SK-N-SH (cell line): ENCODE measurements at regions not wholly inside any gene's neighbourhood (a gene's known extent, or its start where the extent isn't known, plus 50 kb on each side); places are given as distances from the start of the nearest gene placed in this dataset.

Experiments used
- CTCF ChIP-seq: fragments of 200-600 bp; sonication (generic); IDR thresholded peaks from 2 replicates; pipeline ENCODE4 v1.6.1; 2017; ENCODE audit warnings: antibody characterized with exemption, mild to moderate bottlenecking, moderate library complexity
- PBX3 ChIP-seq: IDR thresholded peaks from 2 replicates; pipeline ENCODE4; 2012
- POLR2AphosphoS5 ChIP-seq: IDR thresholded peaks from 2 replicates; pipeline ENCODE4 v1.6.1; 2012; ENCODE audit warnings: low read depth, low read length
- RAD21 ChIP-seq: IDR thresholded peaks from 2 replicates; pipeline ENCODE4 v1.6.1; 2012; ENCODE audit warnings: mild to moderate bottlenecking, low read length
- REST ChIP-seq: IDR thresholded peaks from 2 replicates; pipeline ENCODE4 v1.6.1; 2012; ENCODE audit warnings: mild to moderate bottlenecking, low read depth, low read length, moderate library complexity
- SMC3 ChIP-seq: IDR thresholded peaks from 2 replicates; pipeline ENCODE4 v1.6.1; 2012; ENCODE audit warnings: low read depth, low read length, improper control_type of control experiment
- TCF12 ChIP-seq: IDR thresholded peaks from 2 replicates; pipeline ENCODE4 v1.4.0; 2012

GRCh38 chr4:126446917-126447316 is 1132.2 kb downstream of the FAT4 start:
- TF ChIP-seq POLR2AphosphoS5, result no peak
- no peak for TF ChIP-seq CTCF
- no peak for TF ChIP-seq PBX3
- no peak for TF ChIP-seq SMC3
- TF ChIP-seq RAD21, result no peak
- TF ChIP-seq TCF12, result no peak
- TF ChIP-seq REST, result no peak
